ENCODE measurements at regions not wholly inside any gene's neighbourhood (a gene's known extent, or its start where the extent isn't known, plus 50 kb on each side); places are given as distances from the start of the nearest gene placed in this dataset.

GRCh38 chr7:16212610-16213009 is 208.7 kb downstream of the CRPPA start:
- no peak for DNase-seq

- no peak for DNase-seq
Measured at GRCh38 chr7:16212032-16212431, 209.3 kb downstream of the CRPPA start.

- DNase-seq: no peak
Measured at GRCh38 chr7:16211402-16211925, 209.9 kb downstream of the CRPPA start.

DNA sequence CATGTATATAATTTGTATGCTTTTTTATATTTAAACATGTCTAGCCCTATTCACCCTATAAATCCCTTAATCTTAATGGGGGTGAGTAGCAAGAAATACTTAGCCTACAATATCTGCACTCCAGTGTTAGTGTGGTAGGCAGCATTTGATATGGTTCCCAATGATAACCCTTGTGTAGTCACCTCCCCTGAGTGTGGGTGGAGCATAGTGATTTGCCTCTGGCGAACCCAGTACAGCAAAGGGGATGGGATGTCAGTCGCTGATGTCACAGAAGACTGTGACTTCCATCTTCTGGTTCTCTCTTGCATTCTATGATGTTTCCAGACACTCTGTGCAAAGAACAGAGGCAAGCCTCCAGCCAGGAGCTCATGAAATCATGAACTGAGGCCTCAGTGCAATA is 211.2 kb downstream of the CRPPA start:
- no peak for DNase-seq

DNA sequence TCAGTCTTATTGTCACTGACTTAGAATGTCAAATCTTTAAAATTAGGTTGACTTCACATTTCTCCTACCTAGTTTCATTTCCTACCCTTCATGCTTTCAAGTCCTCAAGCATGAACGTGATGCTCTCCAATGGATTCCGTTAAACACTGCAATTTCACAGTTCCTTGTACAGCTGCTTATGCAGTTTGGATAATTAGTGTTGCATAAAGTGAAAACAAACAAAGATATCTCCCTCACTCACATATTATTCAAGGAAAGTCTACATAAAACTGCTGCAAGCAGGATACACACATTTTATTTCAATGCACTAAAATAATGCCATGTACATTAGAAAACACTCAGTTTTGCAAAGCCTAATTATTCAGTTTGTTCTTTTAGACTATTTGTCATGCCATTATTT is 214.0 kb downstream of the CRPPA start:
- no peak for DNase-seq

GRCh38 chr7:16205466-16205865 is 215.9 kb downstream of the CRPPA start:
- DNase-seq: no peak

DNA sequence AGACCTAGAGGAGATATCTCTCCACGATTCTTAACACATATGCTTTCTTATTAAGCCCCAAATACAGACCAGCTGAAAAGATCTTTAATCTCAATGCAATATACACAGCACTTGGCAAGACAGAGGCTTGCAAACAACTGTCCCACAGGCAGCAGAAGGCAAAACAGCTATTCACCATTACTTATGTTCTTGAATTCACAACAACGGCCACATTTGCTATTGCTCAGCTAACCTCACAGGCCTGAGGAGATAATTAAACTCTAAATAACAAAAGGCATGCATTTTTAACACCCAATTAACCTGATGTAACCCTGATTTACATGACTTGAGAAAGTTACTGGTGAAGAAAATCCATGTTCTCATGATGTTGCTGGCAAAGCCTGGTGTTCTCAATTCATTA is 216.4 kb downstream of the CRPPA start:
- no peak for DNase-seq

DNA sequence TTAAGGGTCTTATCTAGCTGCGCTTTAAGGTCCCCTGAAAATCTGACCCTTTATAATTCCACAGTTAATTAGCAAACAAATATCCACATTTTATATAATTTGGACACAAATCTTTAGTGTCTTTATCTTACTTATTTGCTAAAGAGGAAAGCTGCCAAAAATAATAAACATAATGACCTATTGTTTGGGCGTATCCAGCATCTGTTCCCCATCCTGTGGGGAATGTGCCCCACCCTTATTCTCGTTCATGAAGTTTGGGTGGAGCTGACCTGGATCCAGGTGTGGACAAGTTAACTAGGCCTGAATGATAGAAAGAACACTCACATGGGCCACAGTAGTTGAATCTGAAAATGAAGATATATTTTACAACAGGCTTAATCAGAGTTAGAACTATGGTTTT is 218.3 kb downstream of the CRPPA start:
- no peak for DNase-seq

DNA sequence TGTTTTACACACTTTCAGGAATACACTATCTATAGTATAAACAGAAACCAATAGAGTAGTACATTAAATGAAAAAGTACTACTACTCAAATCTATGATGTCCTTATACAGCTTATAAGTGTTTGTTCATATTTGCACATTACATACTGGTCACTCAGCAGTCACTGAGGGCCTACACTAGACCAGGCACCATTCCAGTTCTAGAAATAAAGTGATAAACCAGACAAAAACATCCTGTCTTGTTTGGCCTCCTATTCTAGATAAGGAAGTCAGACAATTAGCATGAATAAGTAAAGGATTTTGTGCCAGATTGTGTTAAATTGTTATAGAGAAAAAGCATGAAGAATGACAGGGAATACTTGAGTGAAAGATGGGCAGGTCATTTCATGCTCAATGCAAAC is 219.0 kb downstream of the CRPPA start:
- no peak for DNase-seq

DNA sequence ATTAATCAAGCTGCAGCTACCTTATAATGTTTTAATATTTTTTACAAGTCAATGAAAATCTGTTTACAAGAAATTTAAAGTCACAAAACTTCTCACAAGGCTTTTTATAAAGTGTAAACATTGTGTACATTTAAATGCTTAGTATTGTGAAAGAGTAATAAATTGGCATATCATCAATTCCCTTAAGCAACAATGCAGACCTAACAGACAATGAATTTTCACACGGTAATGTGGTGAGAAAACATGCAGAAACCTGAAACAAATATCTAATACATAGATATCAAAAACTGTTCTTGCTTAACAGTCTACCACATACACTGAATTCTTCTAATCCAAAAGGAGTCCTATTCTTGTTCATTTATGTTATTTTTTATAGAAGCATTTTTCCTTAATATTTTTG is 220.7 kb downstream of the CRPPA start:
- DNase-seq: no peak

GRCh38 chr7:16193631-16194030 is 227.7 kb downstream of the CRPPA start:
- DNase-seq: no peak

DNA sequence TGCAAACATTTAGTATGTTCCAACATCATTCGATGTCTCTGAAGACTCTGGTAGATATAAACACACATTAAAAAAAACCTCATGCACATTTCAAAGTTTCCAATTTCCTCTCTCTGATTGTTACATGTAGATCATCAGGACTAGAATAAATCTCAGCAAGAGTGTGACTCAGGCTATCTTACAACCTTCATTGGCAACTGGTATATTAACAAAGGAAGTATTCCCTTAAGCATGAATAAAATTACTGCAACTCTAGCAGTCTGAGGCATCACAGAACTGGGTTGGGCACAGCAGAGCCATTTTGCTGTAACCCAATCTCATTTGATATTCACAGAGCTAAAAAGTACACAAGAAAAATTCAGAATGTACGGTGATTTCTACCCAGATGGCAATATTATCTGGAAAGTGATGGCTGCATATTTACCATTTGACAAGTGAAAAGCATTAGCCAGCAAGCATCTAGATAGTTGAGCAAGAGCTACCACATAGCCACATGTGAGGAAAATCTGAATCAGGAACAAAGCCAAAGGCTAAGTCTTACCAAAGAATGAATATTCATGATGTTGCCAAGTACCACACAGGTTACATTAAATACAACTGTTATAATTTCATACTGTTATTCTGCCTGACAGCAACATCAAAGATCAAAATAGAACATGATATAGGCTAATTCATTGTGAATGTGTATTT is 232.2 kb downstream of the CRPPA start:
- no peak for DNase-seq

GRCh38 chr7:16187131-16187530 is 234.2 kb downstream of the CRPPA start:
- DNase-seq: no peak

DNA sequence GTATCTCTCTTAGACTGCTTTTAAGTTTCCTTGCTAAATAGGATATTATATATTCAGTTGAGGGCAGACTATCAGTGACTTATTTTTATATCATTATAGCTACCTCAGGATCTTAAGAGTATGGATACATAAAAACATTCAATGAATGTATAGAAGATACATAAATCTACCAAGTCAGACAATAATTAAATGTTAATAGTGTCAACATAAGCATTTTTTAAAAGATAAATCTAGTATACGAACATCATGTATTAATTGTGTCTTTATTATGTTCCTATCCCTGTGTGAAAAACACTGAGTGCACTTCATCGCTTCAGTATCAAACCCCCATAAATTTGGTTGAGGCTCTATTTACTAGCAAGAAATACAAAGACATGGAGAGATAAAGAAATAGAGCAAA is 242.8 kb downstream of the CRPPA start:
- DNase-seq: no peak

DNA sequence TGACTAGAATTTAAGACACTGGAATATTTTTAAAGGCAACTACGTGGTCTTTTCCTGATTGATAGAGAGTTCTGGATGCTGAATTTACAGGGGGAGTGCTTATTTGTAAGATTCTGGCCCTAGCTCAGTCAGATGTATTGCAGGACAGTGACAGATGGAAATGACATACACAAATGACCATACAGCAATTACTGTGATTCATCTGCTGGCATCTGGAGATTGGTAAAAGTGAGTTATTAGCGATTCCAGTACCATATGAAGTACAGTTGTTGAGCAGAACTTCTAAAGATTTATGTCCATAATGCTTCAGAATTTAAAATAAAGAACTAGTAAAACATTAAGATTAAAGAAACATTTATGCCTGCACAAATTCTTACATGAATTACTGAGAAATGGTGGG is 243.2 kb downstream of the CRPPA start:
- DNase-seq: no peak

DNA sequence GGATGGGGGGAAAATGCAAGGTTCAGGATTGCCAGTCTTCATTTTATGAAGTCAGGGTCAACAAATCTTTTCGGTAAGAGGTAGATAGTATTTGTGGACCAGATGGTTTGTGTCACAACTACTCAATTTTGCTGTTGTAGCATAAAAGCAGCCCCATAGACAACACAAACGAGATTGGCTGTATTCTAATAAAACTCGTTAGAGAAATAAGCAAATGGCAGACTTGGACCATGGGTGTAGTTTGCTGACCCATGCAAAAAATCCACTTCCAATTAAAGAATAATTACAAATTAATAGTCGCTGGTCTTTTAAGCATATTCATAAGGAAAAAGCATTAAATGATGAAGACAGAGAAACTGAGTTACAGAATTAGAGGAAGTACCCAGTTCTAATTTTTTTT is 247.1 kb downstream of the CRPPA start:
- no peak for DNase-seq

- no peak for DNase-seq
Measured at GRCh38 chr7:16172366-16172765, 249.0 kb downstream of the CRPPA start.

- DNase-seq: no peak
Measured at GRCh38 chr7:16171928-16172327, 249.4 kb downstream of the CRPPA start.

DNA sequence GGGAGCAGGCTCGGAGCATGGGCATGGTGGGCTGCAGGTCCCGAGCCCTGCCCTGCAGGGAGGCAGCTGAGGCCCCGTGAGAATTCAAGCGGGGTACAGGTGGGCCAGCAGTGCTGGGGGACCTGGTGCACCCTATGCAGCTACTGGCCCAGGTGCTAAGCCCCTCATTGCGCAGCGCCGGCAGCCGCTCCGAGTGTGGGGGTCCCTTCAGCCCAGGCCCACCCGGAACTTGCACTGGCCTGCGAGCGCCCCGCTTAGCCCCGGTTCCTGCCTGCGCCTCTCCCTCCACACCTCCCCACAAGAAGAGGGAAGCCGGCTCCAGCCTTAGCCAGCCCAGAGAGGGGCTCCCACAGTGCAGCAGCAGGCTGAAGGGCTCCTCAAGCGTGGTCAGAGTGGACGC is 250.7 kb downstream of the CRPPA start:
- DNase-seq: no peak

GRCh38 chr7:16169537-16169936 is 251.8 kb downstream of the CRPPA start:
- DNase-seq: no peak

DNA sequence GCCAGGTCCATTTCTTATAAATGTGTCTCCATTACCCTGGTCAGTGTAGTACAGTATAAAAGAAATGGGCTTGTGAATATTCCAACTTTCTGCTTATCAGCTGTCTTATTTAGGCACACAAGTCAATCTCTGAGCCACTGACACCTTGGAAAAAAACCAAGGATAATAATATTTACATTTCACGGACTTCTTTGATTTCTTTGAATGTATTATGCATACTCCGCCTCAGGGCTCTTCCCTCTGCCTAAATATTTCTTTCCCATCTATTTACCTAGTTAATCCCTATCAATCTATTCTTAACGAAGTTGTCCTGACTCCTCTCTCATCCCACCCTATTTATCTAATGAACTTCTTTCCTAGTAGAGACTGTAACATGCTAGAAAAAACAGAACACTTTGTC is 253.8 kb downstream of the CRPPA start:
- no peak for DNase-seq

GRCh38 chr7:16144361-16144760 is 277.0 kb downstream of the CRPPA start:
- no peak for DNase-seq

DNA sequence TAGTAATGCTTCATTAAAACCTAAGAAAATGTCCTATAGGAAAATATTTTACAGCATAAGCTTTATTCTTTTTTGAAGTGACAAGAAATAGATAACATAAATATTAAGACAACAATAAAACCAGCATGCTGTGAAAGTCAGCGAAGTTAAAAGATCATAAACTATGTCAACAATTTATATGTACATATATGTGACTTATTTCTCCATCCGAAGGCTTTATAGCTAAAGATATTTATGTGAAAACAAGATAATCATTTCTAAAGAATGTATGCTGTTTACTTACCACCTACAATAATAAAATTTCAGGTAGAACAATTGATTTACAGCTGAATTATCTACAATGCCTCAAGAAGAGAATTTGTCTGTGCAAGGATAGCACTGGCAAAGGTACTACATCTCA is 283.4 kb downstream of the CRPPA start:
- no peak for DNase-seq

DNA sequence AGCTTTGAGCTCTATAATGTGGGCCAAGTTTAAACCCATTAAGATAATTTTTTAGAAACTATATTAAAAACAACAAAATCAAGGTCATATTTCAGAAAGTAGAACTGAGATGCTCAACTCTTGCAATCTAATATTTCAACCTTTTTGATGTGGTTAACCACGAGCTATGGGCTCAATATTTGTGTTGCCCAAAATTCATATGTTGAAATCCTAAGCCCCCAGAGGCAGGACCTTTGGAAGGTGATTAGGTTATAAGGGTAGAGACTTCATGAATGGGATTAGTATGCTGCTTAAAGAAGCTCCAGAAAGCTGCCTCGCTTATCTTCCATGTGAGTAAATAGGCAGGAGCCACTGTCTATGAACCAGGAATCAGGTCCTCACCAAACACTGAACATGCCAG is 284.4 kb downstream of the CRPPA start:
- DNase-seq: no peak

- DNase-seq: no peak
Measured at GRCh38 chr7:16135658-16136057, 285.7 kb downstream of the CRPPA start.

Measured in activated CD4-positive, alpha-beta T cell treated with anti-CD3 and anti-CD28 coated beads, Interleukin-2, amount 50 U/mL, for 48 hours (primary cell).